HG03571 (cell line): ENCODE measurements at regions not wholly inside any gene's neighbourhood (a gene's known extent, or its start where the extent isn't known, plus 50 kb on each side); places are given as distances from the start of the nearest gene placed in this dataset.

ENCODE experiments used
- ATAC-seq: cut with Tn5 transposase; IDR thresholded peaks from one replicate; pipeline ENCODE4 v1.9.1; 2021; ENCODE audit not compliant: unreplicated experiment

DNA sequence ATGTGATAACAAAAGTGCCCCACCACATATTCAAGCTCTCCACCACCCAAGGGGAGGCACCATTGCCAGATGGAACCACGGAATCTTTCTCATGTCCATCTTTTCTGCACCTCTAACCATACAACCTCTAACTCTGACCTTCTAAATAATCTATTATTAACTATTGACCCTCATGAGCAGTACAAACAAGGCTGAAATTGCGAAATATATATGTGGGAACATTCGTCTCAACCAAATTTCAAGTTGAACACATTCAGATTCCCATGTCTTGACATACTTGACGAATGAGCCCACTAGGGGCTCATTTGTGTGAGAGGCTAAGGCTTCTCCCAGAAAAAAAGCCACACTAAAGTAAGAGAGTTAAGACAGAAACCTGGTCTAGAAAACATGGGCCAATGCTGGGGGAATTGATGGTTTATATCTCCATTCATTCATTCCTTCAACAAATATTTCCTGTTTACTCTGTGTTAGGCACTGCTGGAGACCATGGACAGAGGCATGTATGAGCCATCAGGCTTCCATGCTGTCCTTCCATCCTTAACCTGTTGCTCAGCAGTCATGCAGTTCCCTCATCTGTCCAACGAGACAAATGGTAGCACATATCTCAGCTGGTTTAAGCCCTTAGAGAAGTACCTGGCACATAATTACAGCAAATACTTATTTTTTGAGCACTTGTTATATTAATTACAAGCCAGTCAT is 130.4 kb downstream of the ESM1 start:
- no peak for ATAC-seq

DNA sequence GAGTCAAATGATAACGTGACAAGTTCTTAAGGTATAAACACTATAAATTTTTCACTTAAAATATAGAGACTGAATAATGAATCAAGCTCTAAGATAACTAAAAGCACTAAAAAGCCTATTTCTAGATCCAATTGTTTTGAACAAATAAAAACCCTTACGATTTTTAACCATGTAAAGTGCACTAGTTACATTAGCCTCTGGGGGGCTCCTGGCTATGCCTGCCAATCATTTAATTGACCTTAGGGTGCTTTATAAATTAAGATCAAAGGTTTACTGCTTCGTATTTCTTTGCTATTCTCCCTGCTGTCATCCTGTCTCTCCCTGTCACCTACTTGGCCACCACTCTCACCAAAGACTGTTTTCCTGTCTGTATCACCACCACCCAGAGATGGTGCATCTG is 133.4 kb downstream of the ESM1 start:
- no peak for ATAC-seq

DNA sequence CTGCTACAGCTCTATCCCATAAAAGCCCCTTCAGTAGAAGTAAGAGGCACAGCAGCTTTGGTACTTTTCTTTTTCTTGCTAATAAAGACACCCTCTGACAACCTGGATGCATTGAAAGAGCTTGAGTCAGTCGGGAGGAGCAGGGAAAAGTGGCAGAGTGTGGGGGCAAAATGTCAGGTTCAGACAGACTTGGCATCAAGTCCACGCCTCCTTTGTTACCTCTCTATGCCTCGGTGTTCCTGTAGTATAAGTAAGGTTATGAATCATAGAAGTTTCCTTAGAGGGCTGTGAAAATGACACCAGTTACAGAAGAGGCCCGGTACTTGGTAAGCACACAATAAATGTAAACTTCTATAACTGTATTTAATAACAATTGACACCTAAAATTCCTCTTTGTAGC is 133.9 kb downstream of the ESM1 start:
- ATAC-seq, result no peak

DNA sequence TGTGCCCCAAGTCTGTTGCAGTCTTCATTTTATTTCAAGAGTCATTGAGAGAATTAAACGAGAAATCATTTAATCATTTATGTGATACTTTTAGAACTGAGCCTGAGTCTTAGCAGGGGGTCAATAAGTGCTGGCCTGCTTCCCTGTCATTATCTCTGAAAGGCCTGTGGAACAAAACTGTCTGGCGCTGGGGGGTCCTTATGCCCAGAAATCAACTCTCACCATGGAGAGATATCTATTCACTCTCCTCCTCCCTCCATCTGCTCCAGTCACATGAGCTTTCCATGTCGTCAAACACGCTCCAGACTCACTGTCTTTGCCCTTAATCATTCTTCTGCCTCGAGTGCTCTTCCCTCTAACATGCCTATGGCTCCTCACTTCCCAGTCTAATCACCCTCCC is 136.8 kb downstream of the ESM1 start:
- ATAC-seq, result no peak

DNA sequence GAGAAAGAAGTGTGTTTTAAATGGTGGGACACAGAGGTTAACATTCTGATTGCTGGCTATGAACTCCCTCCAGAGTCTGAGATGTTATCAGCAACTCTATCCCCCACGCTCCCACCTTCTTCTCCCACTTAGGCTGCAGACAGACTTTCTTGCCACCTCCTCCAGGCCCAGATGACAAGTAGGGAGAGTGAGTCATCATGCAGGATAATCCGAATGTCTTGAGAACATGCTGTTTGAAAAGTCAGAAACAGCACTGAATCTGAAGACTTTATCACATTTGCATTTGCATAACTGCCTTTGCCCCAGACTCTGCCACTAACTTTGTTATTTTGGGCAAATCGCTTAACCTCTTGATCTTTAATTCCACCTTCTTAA is 139.8 kb downstream of the ESM1 start:
- ATAC-seq, result no peak

DNA sequence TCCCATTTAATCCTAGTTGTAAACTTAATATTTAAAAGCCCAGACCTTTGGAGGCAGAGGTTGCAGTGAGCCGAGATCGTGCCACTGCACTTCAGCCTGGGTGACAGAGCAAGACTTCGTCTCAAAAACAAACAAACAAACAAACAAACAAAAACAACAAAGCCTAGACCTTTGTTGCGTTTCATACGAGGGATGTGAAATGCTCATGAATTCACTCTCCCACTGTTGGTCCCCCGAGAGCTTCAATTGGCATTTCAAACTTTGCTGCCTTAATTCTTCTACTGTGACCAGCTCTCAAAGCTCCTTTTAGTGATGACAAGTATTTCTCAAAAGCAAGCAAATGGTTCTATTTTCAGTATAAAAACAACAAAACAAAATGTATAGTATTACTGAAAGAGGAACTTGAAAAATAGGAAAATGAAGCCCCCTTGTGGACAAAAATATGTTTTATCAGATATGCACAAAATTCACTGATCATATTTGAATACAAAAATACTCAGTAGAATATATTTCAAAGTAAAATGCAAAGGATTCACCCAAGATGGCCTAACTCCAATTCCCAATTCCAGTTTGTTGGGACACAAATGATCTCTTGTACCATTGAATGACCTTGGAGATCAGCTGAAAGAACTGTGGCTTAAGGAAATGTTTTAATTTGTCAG is 140.4 kb downstream of the ESM1 start:
- no peak for ATAC-seq

DNA sequence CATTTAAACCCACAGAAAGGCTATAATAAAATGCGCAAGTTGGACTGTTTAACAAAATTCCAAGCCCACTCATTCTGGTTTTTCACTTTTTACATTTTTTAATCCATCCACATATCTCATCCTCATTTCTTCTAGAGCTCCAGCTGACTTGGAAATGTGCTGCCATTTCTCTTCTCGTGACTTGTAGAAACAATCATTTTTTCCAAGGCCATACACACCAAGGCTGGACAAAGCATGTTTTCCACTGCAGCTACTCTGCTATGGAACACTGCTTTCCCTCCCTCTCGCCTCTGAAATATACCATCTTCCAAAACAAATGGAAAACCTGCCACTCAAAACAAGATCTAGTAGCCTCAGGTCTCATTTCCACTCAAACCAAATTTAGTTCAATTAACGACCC is 141.1 kb downstream of the ESM1 start:
- ATAC-seq, result no peak

DNA sequence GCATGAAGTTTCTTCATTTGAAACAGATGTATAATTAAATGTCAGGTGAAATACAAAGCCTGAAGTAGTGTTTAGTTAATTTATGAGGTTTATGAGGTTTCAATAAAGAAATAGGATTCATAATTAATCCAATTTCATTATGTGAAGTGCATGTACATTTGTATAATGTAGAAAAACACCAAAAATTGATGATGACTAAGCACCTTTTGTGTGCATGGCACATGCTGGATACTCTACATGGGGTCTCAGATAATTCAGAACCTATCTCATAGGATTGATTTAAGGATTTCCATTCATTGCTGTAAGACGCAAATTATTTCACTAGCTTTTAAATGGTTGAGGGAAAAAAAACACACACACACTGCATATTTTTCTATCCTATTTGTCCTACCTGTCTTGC is 143.9 kb downstream of the ESM1 start:
- no peak for ATAC-seq

DNA sequence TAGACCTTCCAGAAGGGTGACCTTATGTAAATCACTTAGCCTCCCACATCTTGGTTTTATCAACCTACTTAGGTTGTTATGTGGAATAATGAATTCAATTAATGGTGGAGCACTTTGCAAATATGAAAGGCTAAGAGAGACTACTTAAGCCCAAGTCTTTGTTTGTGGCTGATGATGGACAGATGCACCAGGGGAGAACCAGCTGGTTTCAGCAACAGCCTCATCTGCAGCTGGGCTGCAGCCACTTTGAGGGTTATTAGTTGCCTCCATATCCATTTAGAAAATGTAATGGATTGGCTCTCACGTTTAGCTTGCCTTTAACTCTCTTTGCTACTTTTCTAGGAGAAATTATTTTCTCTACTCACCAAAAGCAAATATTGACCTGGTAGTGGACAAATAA is 146.6 kb downstream of the ESM1 start:
- no peak for ATAC-seq

DNA sequence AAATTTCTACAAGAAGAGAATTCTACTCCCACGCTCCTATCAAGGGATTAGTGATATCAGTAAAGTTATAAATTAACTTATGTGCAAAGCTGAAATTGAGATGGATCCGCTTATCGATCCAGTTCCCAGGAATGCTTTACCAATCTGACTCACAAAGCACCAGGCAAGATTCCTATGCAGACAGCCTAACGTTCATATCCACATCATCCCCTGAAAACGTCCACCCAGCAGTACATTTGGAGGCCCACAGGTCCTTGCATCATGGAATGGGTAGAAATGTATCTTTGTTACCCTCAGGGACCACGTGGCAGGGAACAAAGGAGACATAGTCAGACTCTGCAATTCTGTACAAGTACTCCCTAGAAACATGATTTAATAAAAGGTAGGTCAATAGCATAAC is 147.4 kb downstream of the ESM1 start:
- no peak for ATAC-seq

DNA sequence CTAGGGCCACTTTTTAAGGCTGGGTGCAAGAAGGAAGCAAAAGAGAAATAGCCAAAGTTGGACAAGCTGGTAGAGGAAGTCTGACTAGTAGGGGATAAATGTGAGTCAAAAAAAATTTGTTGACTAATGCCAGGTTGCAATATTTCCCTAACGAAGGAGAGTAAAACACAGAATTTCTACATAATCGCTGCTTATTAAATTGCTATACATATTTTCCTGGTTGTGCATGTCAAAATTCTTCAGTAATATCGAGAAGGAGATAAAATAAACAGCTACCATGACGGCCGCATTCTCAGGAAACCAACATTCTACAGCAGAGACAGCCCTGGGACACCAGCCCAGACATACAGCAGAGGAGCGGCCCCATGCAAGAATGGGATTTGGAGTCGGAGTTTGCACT is 148.3 kb downstream of the ESM1 start:
- ATAC-seq, result no peak

DNA sequence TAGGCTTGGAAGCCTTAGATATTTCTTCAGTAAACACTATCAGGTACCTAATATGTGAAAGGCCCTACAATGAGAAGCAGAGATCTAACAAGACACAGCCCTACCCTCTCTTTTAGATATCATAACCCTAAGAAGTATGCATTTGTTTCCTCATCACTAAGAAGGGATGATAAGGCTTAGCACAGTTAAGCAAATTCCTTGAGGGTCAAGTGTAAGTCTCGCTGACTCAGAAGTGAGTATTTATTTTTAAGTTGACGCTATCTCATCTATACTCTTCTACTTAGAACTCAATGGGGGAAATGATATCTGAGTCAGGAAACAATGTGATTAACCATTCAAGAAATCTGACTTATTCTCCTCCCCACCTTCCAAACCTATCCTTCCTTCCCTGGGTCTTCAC is 149.7 kb downstream of the ESM1 start:
- no peak for ATAC-seq

DNA sequence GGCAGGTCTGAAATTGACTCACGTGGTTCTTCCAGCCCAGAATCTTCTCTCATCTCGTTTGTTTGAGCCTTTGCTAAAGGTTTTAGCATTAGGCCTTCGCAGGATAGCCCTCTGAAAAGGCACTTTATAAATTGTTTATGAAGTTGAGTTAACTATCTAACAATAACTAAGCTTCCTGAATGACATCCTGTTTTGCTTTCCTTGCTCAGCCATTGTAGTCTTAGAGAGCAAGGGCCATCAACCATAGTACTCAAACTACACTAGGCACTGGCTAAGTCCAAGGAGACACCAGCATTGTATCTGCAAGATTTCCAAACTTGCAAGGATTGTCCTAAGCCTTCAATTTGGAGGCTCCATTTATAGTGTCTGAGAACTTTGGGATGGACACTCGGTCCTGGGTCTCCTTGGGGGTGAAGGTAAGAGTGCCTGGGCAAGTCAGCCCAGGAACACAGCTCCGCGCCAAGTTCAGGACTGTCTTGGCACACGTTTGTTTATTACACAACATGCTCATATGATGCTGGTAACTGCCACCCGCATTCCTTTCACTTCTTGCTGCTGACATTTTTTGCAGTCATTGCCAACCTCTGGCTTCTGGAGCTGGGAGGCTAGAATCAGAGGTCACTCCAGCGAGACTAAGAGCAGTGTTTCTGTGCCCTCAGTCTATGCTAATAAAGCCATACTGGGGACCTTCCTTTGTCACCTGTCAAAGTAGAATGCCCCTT is 151.1 kb downstream of the ESM1 start:
- no peak for ATAC-seq

DNA sequence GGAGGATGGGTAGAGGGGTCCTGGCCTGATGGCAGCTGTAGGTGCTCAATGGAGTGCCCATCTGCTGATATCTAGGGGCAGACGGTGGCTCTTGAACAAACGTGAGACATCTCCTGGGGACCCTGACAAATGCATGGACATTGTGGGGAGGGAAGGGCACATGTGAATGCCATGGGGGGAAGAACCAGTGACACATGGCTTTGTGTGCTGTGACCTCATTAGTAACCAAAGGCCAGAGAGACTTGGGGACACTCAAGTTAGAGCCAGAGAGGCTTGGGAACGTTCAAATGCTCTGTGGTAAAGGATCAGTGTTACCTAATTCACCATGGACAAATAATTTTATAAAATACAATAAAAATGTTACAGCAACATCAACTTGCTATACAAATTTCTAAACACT is 151.8 kb downstream of the ESM1 start:
- no peak for ATAC-seq

DNA sequence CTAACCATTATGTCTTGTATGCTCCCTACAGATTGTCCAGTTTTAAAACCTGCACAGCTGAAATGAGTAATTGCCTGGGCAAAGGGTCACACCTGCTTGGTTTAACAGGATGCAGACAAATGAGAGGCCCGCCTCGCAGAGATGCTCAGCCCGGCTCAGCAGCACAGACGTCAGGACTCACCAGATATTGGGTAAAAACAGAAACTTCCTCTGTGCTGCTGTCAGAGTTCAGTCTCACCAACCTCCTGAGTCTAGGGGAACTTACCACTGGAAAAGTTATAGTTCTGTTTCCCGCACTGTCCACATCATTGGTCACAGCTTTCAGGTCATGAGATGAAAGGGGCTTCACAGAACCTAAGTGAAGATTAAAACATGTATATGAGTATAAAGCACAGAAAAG is 152.5 kb downstream of the ESM1 start:
- no peak for ATAC-seq

DNA sequence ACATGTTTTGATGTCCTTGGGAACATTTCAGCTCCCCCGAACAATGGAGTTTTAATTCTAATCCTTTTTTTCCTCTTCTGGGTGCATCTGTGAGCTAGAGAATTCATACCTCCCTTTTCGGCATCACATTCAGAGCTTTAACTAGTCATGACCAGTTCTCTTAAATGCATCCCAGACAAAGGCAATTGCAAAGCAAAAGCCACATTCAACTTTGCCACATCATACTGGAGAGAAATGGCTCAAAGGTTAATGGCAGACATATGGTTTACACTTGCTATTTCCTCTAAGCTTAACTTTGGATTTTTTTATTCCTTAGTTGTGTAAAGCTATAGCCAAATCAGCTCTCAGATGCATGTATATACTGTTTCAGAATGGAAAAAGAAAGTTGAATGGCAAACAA is 153.3 kb downstream of the ESM1 start:
- ATAC-seq, result no peak

DNA sequence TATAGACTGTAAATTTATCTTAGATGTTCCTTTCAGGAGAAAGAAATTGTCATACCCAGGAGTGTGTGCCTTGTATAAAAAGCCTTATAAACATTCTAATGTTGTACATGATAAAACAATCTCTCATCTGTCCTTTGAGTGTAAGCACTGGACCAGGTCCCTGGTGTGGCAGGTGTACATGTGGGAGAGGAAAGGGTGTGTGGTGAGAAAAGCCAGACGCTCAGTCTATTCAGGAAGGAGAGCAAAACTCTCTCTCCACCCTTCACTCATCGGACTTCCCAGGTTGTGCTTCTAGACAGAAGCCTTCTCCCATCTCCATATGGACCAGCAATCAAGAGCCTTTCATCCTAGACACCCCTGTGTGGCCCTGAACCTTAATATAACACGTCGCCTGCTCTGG is 154.2 kb downstream of the ESM1 start:
- ATAC-seq, result no peak

DNA sequence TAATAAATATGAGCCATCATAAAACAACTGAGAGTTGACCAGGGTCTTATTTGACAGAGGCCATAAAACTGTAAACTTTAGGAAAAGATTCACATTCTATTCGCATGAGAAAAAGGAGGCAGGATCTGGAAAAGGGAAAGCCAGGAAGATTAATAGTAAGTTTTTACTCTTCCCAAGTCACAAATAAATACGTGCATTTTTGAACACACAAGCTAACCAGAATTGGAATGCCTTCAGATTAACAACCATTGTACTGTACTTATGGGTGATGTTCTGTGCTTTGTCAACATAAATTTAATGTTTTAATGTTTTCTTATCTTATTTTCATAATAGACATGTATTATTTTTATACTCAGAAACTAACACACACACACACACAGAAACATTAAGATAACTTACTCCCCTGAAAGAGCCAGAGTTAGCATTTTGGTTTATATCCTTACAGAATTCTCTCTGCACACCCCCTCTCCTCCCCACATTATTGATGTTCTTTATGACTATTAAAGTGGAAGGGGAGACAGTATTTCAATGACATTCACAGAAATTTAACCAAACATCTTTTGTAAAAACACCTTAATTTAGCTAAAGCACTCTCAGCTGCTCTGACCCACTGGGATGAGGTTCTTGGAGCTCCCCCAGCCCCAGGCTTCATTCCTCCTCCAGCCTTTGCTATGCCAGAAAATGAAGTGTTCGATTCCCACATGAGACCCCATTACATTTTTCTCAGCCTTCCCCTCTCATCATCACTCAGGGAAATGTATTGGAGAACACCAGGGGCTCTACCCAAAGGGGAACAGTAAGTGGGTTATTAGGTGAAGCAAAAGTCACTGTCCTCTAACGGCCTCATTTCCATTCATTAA is 155.5 kb downstream of the ESM1 start:
- ATAC-seq, result no peak

DNA sequence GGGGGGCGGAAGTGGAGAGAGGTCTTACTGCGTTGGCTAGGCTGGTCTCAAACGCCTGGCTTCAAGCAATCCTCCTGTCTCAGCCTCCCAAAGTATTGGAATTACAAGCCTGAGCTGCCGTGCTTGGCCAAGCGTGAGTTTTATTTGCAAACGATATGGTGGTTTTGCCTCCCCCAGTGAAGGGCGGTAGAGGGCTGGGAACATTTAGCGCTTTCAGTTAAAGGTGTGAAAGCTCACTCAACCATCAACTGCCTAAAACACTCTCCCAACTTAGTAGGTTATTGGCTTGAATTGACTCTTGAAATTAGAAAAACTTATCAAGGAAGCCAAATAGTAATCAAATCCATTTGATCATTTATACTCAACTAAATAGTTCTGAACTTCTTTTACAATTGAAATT is 156.3 kb downstream of the ESM1 start:
- no peak for ATAC-seq

DNA sequence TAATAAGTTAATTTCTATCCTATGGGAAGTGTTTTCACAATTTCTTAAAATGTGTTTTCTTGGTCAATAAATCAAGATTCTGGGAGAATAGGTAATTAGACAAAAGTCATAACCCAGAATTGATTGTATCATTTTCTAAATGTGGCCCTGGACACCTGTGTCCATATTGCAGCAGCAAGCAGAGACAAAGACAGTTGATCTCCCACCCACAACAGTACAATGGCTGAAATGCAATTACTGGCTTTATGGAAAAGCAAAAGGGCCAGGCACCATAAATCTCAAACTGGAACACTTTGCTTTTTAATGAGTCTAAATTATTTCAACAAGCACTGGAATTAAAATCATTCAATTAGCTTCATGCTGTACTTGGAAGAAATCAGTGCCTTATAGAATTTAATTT is 157.2 kb downstream of the ESM1 start:
- no peak for ATAC-seq

DNA sequence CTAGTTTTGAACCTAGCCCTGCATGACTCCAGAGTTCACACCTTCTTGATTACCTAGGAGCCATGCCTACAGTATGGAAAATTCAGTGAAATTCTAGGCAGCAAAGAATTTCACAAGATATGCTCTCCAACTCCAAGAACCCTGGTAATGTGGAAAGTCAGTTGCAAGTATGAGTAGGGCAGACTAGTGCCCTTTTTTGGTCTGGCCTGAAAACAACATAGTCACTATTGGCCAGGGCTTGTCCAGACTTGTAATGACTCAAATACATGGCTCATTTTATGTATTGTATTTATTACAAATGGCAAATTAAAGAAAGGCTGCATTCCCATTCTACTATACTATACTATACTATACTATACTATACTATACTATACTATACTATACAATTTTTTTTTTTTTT is 160.4 kb downstream of the ESM1 start:
- no peak for ATAC-seq

DNA sequence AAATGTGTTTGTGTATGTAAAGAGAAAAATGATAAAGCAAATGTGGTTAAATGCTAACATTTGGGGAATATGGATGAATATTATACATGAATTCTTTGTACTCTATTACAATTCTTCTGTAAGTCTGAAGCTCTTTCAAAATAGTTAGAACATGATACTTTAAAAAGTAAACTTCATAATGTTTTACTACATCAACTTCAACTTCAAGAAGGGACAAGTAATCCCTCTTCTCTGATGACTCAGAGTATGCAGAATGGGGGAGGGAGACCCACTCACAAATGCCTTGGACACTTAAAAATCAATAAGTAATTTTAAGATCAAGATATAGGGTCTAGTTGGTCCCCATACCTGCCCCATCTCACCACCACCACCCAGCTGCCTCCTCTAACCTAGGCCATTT is 162.4 kb downstream of the ESM1 start:
- ATAC-seq, result no peak
